ENCODE measurements at regions not wholly inside any gene's neighbourhood (a gene's known extent, or its start where the extent isn't known, plus 50 kb on each side); places are given as distances from the start of the nearest gene placed in this dataset.
"Not testable (repeated sequence)": the region's sequence is repeated elsewhere in the genome, so short reads cannot be mapped to it uniquely, and the experiment has no call there.

- DNase-seq (ENCODE audit: low read depth in 2 of 2): no peak
Measured at GRCh38 chr11:87639753-87640364, 535.4 kb downstream of the RAB38 start.

GRCh38 chr11:87635001-87635400, 540.2 kb downstream of the RAB38 start:
- no peak for DNase-seq (ENCODE audit: low read depth in 2 of 2)

- no peak for DNase-seq (ENCODE audit: low read depth in 2 of 2)
Measured at GRCh38 chr11:87634331-87634730, 540.9 kb downstream of the RAB38 start.

- DNase-seq (ENCODE audit: low read depth in 2 of 2): no peak
Measured at GRCh38 chr11:87628957-87629356, 546.3 kb downstream of the RAB38 start.

- no peak for DNase-seq (ENCODE audit: low read depth in 2 of 2)
Measured at GRCh38 chr11:87628026-87628580, 547.1 kb downstream of the RAB38 start.

GRCh38 chr11:87623531-87624365, 551.5 kb downstream of the RAB38 start:
- DNase-seq (ENCODE audit: low read depth in 2 of 2): not testable (repeated sequence)

DNA sequence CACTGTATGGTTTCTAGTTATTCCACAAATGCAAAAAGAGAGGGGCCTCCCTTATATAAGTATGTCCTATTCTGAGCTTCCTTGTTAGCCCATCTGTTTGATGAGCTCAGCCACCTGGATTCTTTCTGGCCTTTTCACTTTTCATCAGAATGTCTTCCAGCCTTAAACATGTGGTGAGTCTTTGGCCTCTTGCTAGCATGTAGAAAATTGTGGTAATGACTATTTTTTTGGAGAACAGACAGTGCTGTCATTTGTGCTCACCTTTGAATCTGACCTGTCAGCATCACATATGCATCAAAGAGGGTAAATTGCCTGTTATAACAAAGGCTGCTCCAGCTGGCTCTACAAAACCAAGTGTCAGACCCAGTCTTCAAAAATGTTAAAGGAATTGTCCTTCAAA, 558.7 kb downstream of the RAB38 start:
- no peak for DNase-seq (ENCODE audit: low read depth in 2 of 2)

DNA sequence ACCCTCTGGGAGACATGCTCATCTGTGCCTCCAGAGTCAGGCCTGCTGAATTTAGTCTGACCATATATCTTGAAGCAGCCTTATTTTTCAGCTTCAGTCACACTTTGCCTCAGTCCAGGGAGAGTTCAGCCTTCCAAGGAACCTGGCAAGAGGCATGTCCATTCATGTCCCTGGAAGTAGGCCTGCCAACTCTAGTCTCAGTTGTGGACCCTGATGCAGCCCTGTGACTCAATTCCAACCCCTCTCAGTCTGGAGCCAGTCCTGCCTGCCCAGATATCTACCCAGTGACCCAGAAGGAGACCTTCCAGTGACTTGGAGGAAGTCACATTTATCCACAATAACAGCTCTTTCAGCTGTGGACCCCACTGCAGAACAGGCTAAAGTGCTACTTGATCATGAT, 566.6 kb downstream of the TMEM135 start:
- no peak for DNase-seq (ENCODE audit: low read depth in 2 of 2)

DNA sequence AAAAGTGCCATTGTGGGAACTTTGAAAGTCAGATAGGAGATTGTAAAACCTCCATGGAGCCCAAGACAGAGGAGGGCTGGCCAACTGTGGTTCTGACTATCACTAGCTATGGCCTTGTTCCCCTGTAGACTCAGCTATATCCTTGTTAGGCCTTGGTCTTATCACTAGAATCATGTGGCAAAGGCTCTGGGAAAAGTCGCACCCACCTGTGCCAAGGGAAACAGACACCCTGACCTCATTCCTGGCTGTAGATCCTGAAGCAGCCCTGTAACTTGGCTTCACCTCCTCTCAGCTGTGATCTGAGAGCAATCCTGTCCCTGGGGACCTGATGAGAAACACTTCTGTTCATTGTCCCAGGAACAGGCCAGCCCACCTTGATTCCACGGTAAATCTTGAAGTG, 566.2 kb downstream of the TMEM135 start:
- no peak for DNase-seq (ENCODE audit: low read depth in 2 of 2)

GRCh38 chr11:87602776-87603175, 565.0 kb downstream of the TMEM135 start:
- no peak for DNase-seq (ENCODE audit: low read depth in 2 of 2)

- DNase-seq (ENCODE audit: low read depth in 2 of 2): no peak
Measured at GRCh38 chr11:87600938-87601337, 563.2 kb downstream of the TMEM135 start.

DNA sequence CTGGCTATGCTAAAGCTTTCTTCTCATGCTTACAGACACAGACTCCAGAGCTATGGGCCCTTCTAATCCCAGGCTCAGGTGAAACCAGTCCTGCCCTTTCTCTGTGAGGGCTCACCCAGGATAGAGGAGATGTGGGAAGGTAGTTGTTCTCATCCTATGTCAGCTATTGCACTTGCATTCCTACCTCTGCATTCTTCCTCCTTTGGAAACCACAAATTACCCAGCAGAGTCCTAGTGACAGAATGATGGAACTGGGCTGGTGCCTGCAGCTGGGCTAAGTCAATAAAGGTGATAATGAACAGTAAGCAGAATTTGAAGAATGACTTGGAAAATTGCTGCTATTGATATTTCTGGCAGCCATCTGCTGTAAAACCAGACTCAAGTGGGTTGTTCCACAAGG, 560.0 kb downstream of the TMEM135 start:
- no peak for DNase-seq (ENCODE audit: low read depth in 2 of 2)

- DNase-seq (ENCODE audit: low read depth in 2 of 2): no peak
Measured at GRCh38 chr11:87596176-87596575, 558.4 kb downstream of the TMEM135 start.

DNA sequence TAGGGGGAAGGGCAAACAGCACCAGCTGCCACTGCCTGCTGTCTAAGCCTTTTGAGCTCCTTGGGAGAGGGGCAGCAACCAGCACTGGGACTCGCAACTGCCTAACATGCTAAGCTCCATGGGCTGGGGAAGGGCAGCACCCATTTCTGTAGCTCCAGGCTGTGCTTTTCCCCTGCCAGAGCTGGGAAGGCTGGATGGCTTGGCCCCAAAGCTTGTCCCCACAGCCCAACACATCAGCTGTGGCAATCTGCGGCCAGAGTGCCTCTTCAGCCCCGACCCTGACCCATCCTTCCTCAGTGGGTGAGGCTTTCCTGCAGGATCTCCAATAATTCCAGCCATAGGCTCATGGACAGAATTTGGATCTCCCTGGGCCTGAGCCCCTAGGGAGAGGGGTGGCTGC, 551.3 kb downstream of the TMEM135 start:
- DNase-seq (ENCODE audit: low read depth in 2 of 2): no peak

GRCh38 chr11:87585613-87586012, 547.9 kb downstream of the TMEM135 start:
- DNase-seq (ENCODE audit: low read depth in 2 of 2): not testable (repeated sequence)

GRCh38 chr11:87583931-87584330, 546.2 kb downstream of the TMEM135 start:
- no peak for DNase-seq (ENCODE audit: low read depth in 2 of 2)

- DNase-seq (ENCODE audit: low read depth in 2 of 2): no peak
Measured at GRCh38 chr11:87575088-87575487, 537.4 kb downstream of the TMEM135 start.

- DNase-seq (ENCODE audit: low read depth in 2 of 2): no peak
Measured at GRCh38 chr11:87574193-87574592, 536.5 kb downstream of the TMEM135 start.

GRCh38 chr11:87573708-87574107, 536.0 kb downstream of the TMEM135 start:
- no peak for DNase-seq (ENCODE audit: low read depth in 2 of 2)

GRCh38 chr11:87572881-87573280, 535.1 kb downstream of the TMEM135 start:
- no peak for DNase-seq (ENCODE audit: low read depth in 2 of 2)

- DNase-seq (ENCODE audit: low read depth in 2 of 2): no peak
Measured at GRCh38 chr11:87560352-87560751, 522.6 kb downstream of the TMEM135 start.

GRCh38 chr11:87559852-87560251, 522.1 kb downstream of the TMEM135 start:
- not testable (repeated sequence) for DNase-seq (ENCODE audit: low read depth in 2 of 2)

GRCh38 chr11:87555101-87555500, 517.4 kb downstream of the TMEM135 start:
- DNase-seq (ENCODE audit: low read depth in 2 of 2): no peak
